ENCODE measurements at regions not wholly inside any gene's neighbourhood (a gene's known extent, or its start where the extent isn't known, plus 50 kb on each side); places are given as distances from the start of the nearest gene placed in this dataset.

DNA sequence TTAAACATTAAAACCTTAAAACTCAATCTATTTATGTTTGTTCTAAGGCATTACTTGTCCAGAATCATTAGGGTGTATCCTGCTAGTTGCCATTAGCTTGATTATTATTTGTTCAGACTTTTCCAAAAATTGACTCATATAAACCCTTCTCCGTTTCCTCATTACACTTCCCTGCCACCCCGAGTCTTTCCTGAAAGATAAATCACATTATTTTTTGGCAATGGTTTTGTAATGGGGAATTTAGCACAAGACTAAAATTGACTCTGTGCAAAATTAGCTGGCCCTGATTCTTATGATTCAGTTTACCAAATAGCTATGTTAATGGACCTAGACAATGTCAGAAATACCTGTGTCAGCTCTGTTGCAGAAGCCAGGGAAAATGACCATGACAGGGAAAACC lies 112.2 kb upstream of the NT5C1B start:
- TF ChIP-seq, protein P1, sequence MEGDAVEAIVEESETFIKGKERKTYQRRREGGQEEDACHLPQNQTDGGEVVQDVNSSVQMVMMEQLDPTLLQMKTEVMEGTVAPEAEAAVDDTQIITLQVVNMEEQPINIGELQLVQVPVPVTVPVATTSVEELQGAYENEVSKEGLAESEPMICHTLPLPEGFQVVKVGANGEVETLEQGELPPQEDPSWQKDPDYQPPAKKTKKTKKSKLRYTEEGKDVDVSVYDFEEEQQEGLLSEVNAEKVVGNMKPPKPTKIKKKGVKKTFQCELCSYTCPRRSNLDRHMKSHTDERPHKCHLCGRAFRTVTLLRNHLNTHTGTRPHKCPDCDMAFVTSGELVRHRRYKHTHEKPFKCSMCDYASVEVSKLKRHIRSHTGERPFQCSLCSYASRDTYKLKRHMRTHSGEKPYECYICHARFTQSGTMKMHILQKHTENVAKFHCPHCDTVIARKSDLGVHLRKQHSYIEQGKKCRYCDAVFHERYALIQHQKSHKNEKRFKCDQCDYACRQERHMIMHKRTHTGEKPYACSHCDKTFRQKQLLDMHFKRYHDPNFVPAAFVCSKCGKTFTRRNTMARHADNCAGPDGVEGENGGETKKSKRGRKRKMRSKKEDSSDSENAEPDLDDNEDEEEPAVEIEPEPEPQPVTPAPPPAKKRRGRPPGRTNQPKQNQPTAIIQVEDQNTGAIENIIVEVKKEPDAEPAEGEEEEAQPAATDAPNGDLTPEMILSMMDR (conservative IDR thresholded peaks at IDR 0.05; ENCODE audit: low read depth, low read length) = no peak
- no peak for TF ChIP-seq EZH2phosphoT487 (IDR thresholded peaks at IDR 0.05; ENCODE audit: borderline replicate concordance, low read length)
